Hepatocyte (in vitro differentiated cells): ENCODE measurements at regions not wholly inside any gene's neighbourhood (a gene's known extent, or its start where the extent isn't known, plus 50 kb on each side); places are given as distances from the start of the nearest gene placed in this dataset.
"Not testable (repeated sequence)": the region's sequence is repeated elsewhere in the genome, so short reads cannot be mapped to it uniquely, and the experiment has no call there.

Source experiments
- DNase-seq: peaks from one replicate; pipeline ENCODE4 v3.0.0-alpha.2; 2016; ENCODE audit warnings: low spot score
- H2AFZ ChIP-seq: fragments of 200-600 bp; sonication (generic); 2 replicates; pipeline ENCODE4 v1.6.0; 2016; ENCODE audit warnings: antibody characterized with exemption, mild to moderate bottlenecking
- H3K27ac ChIP-seq: fragments of 200-600 bp; sonication (generic); 2 replicates; pipeline ENCODE4 v1.5.1; 2016; ENCODE audit warnings: mild to moderate bottlenecking
- H3K27me3 ChIP-seq: fragments of 200-600 bp; sonication (generic); 2 replicates; pipeline ENCODE4 v1.6.1; 2016
- H3K36me3 ChIP-seq: fragments of 200-600 bp; sonication (generic); replicated peaks from 2 replicates; pipeline ENCODE4 v1.5.1; 2016; ENCODE audit warnings: low read depth; ENCODE audit not compliant: insufficient read depth
- H3K4me1 ChIP-seq: fragments of 200-600 bp; sonication (generic); 2 replicates; pipeline ENCODE4 v1.5.1; 2016; ENCODE audit warnings: mild to moderate bottlenecking, moderate library complexity; ENCODE audit not compliant: insufficient read depth
- H3K4me2 ChIP-seq: fragments of 200-600 bp; sonication (generic); 2 replicates; pipeline ENCODE4 v1.6.0; 2016
- H3K4me3 ChIP-seq: fragments of 200-600 bp; sonication (generic); 2 replicates; pipeline ENCODE4 v1.5.1; 2016; ENCODE audit warnings: mild to moderate bottlenecking
- H3K79me2 ChIP-seq: fragments of 200-600 bp; sonication (generic); 2 replicates; pipeline ENCODE4 v1.6.0; 2017; ENCODE audit warnings: mild to moderate bottlenecking
- H3K9me2 ChIP-seq: fragments of 200-600 bp; sonication (generic); replicated peaks from 2 replicates; pipeline ENCODE4 v1.6.0; 2017; ENCODE audit warnings: mild to moderate bottlenecking; ENCODE audit not compliant: insufficient read depth
- H3K9me3 ChIP-seq: fragments of 200-600 bp; sonication (generic); 2 replicates; pipeline ENCODE4 v1.5.1; 2016; ENCODE audit warnings: low read depth, mild to moderate bottlenecking
- H4K20me1 ChIP-seq: fragments of 200-600 bp; sonication (generic); 2 replicates; pipeline ENCODE4 v1.6.0; 2016; ENCODE audit warnings: mild to moderate bottlenecking; ENCODE audit not compliant: insufficient read depth, poor library complexity, severe bottlenecking
- CTCF ChIP-seq: fragments of 200-600 bp; sonication (generic); IDR thresholded peaks from 2 replicates; pipeline ENCODE4 v1.5.1; 2016; ENCODE audit warnings: antibody characterized with exemption, mild to moderate bottlenecking; ENCODE audit not compliant: poor library complexity
- EZH2 ChIP-seq: fragments of 200-600 bp; sonication (generic); IDR thresholded peaks from 2 replicates; pipeline ENCODE4 v1.6.1; 2016; ENCODE audit warnings: antibody characterized with exemption, mild to moderate bottlenecking, borderline replicate concordance
- EZH2phosphoT487 ChIP-seq: fragments of 200-600 bp; sonication (generic); IDR thresholded peaks from one replicate; pipeline ENCODE4 v1.6.1; 2018; ENCODE audit warnings: antibody characterized with exemption, mild to moderate bottlenecking, low read depth, moderate library complexity; ENCODE audit not compliant: unreplicated experiment, severe bottlenecking
- WGBS: methylation state at CpG from one replicate; pipeline ENCODE4 v1.1.6; 2016; ENCODE audit warnings: low lambda C conversion rate; ENCODE audit errors: missing lambda C conversion rate; 5-methylcytosine and 5-hydroxymethylcytosine counted together

- Histone ChIP-seq H3K79me2 (no peaks in the 10 kb centered on the region), H3K27ac (no peak overlapping the region), H3K4me3 (no peak overlapping the region), H3K36me3 (no peaks in the 10 kb centered on the region), H3K9me3 (no peaks in the 10 kb centered on the region), H3K9me2 (no peaks in the 10 kb centered on the region), H3K4me2 (no peak overlapping the region), H3K4me1 (peaks cover 8% of the 10 kb centered on the region), H4K20me1 (no peaks in the 10 kb centered on the region), H2AFZ (no peak overlapping the region), H3K27me3 (no peaks in the 10 kb centered on the region)
- DNase-seq: no peak
- TF ChIP-seq EZH2 (no peak), EZH2phosphoT487 (no peak), CTCF (no peak)
- 65% methylated on average over 12 of the region's 13 CpGs for WGBS
Observed at GRCh38 chr22:23438216-23438615, 141.9 kb downstream of the IGLL1 start.

DNA sequence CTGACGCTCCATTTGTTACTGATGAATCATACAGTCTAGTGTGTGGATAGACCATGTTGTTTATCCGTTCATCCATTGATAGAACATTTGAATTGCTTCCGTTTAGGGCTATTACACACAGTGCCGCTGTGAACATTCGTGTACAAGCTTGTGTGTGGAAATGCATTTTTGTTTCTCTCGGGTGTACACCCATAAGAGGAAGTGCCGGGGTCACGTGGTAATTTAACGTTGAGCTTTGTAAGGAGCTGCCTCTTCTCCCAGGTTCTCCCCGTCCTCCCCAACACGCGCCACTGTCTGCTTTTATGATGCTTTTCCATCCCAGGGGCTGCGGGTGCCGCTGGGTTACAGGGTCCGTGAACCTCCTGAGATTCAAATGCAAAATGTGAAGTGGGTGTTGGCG is 142.3 kb downstream of the IGLL1 start:
- Histone ChIP-seq H3K27me3 (no peaks in the 10 kb centered on the region), H2AFZ (no peak overlapping the region), H3K79me2 (no peaks in the 10 kb centered on the region), H3K4me2 (no peak overlapping the region), H3K9me2 (no peaks in the 10 kb centered on the region), H3K4me3 (no peak overlapping the region), H3K36me3 (no peaks in the 10 kb centered on the region), H4K20me1 (no peaks in the 10 kb centered on the region), H3K27ac (no peak overlapping the region), H3K9me3 (no peaks in the 10 kb centered on the region), H3K4me1 (peaks cover 12% of the 10 kb centered on the region)
- no peak for DNase-seq
- TF ChIP-seq EZH2 (no peak), EZH2phosphoT487 (no peak), CTCF (no peak)
- WGBS: 95% methylated on average over 16 of the region's 16 CpGs

DNA sequence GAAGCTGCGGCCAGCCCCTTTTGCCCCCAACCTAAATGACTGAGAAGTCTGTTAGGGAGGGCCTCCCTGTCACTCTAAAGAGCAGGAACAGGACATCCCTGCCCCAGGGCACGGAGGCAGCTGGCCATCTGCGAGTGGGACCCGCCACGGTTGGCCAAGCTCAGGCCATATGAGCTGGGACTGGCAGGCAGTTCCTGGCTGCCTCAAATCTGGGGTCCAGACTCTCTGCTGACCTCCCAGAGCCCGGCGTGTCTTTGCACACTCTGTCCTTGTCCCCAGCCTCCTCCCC is 143.0 kb downstream of the IGLL1 start:
- H3K36me3 ChIP-seq, H3K79me2 ChIP-seq, H4K20me1 ChIP-seq, H3K27me3 ChIP-seq, H3K27ac ChIP-seq, DNase-seq, H2AFZ ChIP-seq, H3K4me3 ChIP-seq, H3K4me2 ChIP-seq, H3K9me3 ChIP-seq, H3K9me2 ChIP-seq: not testable (repeated sequence)
- 97% methylated on average over 7 of the region's 7 CpGs for WGBS
- H3K4me1 ChIP-seq: peaks cover 16% of the 10 kb centered on the region

- WGBS: 86% methylated on average over 23 of the region's 23 CpGs
- not testable (repeated sequence) for H3K9me3 ChIP-seq, H3K36me3 ChIP-seq, H3K27me3 ChIP-seq, H4K20me1 ChIP-seq, H3K4me3 ChIP-seq, H2AFZ ChIP-seq, H3K9me2 ChIP-seq, H3K79me2 ChIP-seq, H3K27ac ChIP-seq, DNase-seq, H3K4me2 ChIP-seq
- peaks cover 16% of the 10 kb centered on the region for H3K4me1 ChIP-seq
Observed at GRCh38 chr22:23436354-23437106, 143.6 kb downstream of the IGLL1 start.

GRCh38 chr22:23435186-23435585 is 144.9 kb downstream of the IGLL1 start:
- H3K79me2 ChIP-seq, H3K36me3 ChIP-seq, H3K27ac ChIP-seq, H3K27me3 ChIP-seq, H3K4me3 ChIP-seq, H3K9me2 ChIP-seq, H3K9me3 ChIP-seq, DNase-seq, H3K4me2 ChIP-seq, H4K20me1 ChIP-seq, H2AFZ ChIP-seq: not testable (repeated sequence)
- 96% methylated on average over 15 of the region's 16 CpGs for WGBS
- peaks cover 20% of the 10 kb centered on the region for H3K4me1 ChIP-seq

- not testable (repeated sequence) for H3K4me3 ChIP-seq
Observed at GRCh38 chr22:23434198-23434830, 145.8 kb downstream of the IGLL1 start.

More at GRCh38 chr22:23434198-23434830, 145.8 kb downstream of the IGLL1 start:
- not testable (repeated sequence) for H3K36me3 ChIP-seq, H3K9me2 ChIP-seq, H4K20me1 ChIP-seq, H3K79me2 ChIP-seq, H2AFZ ChIP-seq, DNase-seq, H3K9me3 ChIP-seq, H3K27me3 ChIP-seq
- peaks cover 20% of the 10 kb centered on the region for H3K4me1 ChIP-seq
- peak overlapping the region; percentile 85 for H3K27ac ChIP-seq
- WGBS: 94% methylated on average over 29 of the region's 29 CpGs
- peak overlapping the region; percentile 84 for H3K4me2 ChIP-seq
